ENCODE measurements at regions not wholly inside any gene's neighbourhood (a gene's known extent, or its start where the extent isn't known, plus 50 kb on each side); places are given as distances from the start of the nearest gene placed in this dataset.
"Not testable (repeated sequence)": the region's sequence is repeated elsewhere in the genome, so short reads cannot be mapped to it uniquely, and the experiment has no call there.

GRCh38 chr7:10637991-10638390 is 335.7 kb upstream of the PHF14 start:
- TF ChIP-seq, protein P1, sequence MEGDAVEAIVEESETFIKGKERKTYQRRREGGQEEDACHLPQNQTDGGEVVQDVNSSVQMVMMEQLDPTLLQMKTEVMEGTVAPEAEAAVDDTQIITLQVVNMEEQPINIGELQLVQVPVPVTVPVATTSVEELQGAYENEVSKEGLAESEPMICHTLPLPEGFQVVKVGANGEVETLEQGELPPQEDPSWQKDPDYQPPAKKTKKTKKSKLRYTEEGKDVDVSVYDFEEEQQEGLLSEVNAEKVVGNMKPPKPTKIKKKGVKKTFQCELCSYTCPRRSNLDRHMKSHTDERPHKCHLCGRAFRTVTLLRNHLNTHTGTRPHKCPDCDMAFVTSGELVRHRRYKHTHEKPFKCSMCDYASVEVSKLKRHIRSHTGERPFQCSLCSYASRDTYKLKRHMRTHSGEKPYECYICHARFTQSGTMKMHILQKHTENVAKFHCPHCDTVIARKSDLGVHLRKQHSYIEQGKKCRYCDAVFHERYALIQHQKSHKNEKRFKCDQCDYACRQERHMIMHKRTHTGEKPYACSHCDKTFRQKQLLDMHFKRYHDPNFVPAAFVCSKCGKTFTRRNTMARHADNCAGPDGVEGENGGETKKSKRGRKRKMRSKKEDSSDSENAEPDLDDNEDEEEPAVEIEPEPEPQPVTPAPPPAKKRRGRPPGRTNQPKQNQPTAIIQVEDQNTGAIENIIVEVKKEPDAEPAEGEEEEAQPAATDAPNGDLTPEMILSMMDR (IDR thresholded peaks at IDR 0.05; ENCODE audit: insufficient read depth, low read length), result no peak
- no peak for DNase-seq (ENCODE audit: low read depth)

GRCh38 chr7:10643545-10643944 is 330.1 kb upstream of the PHF14 start:
- no peak for DNase-seq (ENCODE audit: low read depth)
- TF ChIP-seq, protein P1 (IDR thresholded peaks at IDR 0.05; ENCODE audit: insufficient read depth, low read length), result no peak
- no peak overlapping the region for H3K4me3 ChIP-seq (ENCODE audit: low read depth, low read length)

More at GRCh38 chr7:10637991-10638390, 335.7 kb upstream of the PHF14 start:
- no peak overlapping the region for H3K4me3 ChIP-seq (ENCODE audit: low read depth, low read length)

- TF ChIP-seq, protein P1 (IDR thresholded peaks at IDR 0.05; ENCODE audit: insufficient read depth, low read length), result no peak
- no peak overlapping the region for H3K4me3 ChIP-seq (ENCODE audit: low read depth, low read length)
Observed at GRCh38 chr7:10644849-10645248, 328.8 kb upstream of the PHF14 start.

GRCh38 chr7:10646194-10646593 is 327.5 kb upstream of the PHF14 start:
- DNase-seq (ENCODE audit: low read depth), result no peak
- no peak overlapping the region for H3K4me3 ChIP-seq (ENCODE audit: low read depth, low read length)
- TF ChIP-seq, protein P1 (IDR thresholded peaks at IDR 0.05; ENCODE audit: insufficient read depth, low read length), result no peak

More at GRCh38 chr7:10644849-10645248, 328.8 kb upstream of the PHF14 start:
- DNase-seq (ENCODE audit: low read depth), result no peak

- TF ChIP-seq, protein P1 (IDR thresholded peaks at IDR 0.05; ENCODE audit: insufficient read depth, low read length), result no peak
- no peak for DNase-seq (ENCODE audit: low read depth)
- H3K4me3 ChIP-seq (ENCODE audit: low read depth, low read length), result no peak overlapping the region
Observed at GRCh38 chr7:10648289-10648688, 325.4 kb upstream of the PHF14 start.

- not testable (repeated sequence) for DNase-seq (ENCODE audit: low read depth); H3K4me3 ChIP-seq (ENCODE audit: low read depth, low read length)
Observed at GRCh38 chr7:10649120-10649519, 324.6 kb upstream of the PHF14 start.

GRCh38 chr7:10655031-10655430 is 318.6 kb upstream of the PHF14 start:
- TF ChIP-seq, protein P1 (IDR thresholded peaks at IDR 0.05; ENCODE audit: insufficient read depth, low read length), result no peak
- H3K4me3 ChIP-seq (ENCODE audit: low read depth, low read length), result no peak overlapping the region

More at GRCh38 chr7:10655031-10655430, 318.6 kb upstream of the PHF14 start:
- no peak for DNase-seq (ENCODE audit: low read depth)
